ENCODE measurements at regions not wholly inside any gene's neighbourhood (a gene's known extent, or its start where the extent isn't known, plus 50 kb on each side); places are given as distances from the start of the nearest gene placed in this dataset.

DNA sequence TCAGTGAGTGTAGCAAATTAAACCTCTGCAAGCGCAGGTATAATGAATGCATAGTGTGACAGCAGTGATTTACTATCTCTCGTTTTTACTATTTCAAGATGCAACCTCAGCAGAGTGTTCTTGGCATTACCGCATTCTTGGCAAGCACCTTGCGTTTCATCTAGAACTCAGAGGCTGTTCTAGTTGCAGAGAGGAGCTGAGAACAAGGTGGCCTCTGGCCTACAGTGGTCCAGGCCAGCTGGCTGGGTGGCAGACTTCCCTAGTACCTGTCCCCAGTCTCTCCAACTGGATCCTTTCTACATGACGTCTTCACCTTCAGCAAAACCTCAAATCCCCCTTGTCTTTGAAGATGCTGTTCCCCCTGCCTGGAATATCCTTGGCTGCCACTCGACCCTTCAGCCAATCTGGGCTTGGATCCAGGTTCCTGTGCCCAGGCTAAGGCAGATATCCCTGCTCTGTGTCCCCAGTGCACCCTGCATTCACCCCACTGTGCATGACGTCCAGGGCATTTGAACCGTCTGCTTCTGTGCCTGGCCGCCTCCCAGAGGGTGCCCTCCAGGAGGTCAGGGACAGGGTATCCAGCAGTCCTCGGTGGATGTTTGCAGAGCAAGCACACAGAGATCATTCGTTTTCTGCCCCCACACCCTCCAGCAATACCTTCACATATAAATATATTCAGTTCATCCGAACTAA lies 120.4 kb upstream of the CPEB4 start:
- TF ChIP-seq, protein P1, sequence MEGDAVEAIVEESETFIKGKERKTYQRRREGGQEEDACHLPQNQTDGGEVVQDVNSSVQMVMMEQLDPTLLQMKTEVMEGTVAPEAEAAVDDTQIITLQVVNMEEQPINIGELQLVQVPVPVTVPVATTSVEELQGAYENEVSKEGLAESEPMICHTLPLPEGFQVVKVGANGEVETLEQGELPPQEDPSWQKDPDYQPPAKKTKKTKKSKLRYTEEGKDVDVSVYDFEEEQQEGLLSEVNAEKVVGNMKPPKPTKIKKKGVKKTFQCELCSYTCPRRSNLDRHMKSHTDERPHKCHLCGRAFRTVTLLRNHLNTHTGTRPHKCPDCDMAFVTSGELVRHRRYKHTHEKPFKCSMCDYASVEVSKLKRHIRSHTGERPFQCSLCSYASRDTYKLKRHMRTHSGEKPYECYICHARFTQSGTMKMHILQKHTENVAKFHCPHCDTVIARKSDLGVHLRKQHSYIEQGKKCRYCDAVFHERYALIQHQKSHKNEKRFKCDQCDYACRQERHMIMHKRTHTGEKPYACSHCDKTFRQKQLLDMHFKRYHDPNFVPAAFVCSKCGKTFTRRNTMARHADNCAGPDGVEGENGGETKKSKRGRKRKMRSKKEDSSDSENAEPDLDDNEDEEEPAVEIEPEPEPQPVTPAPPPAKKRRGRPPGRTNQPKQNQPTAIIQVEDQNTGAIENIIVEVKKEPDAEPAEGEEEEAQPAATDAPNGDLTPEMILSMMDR (IDR thresholded peaks at IDR 0.05; ENCODE audit: extremely low read depth, insufficient read depth, missing control alignments): no peak
- in situ Hi-C loops (cut with MboI; ENCODE audit: low pct_unique_long_range_greater_than_20kb, low sequenced_read_pairs, unreplicated experiment): no loop called here
- DNase-seq (ENCODE audit: low spot score): no peak

DNA sequence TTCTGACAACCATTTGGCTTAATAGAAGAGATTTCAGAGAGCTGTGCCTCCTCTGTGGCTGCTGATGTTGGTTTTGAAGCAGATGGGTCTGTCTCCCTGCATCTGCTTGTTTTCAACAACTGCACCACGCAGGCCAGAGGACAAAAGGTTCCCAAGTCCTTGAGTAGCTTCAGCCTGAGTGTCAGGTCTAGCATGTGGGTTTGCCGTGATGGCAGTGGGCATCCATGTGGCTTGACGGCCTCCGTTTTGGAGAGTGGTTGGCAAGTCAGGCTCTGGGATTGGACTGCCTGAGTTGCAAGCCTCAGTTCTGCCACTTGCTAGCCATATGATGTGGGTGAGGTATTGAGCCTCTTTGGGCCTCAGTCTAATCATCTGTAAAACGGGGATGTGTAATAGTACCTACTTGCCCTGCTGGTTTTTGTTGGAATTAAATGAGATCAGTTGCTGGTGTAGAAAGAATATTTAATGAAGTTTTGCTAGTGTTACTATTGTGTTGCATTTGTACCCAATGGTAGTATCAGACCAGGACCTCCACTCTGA lies 119.8 kb upstream of the CPEB4 start:
- in situ Hi-C loops (cut with MboI; ENCODE audit: low pct_unique_long_range_greater_than_20kb, low sequenced_read_pairs, unreplicated experiment): no loop called here
- no peak for DNase-seq (ENCODE audit: low spot score)
- TF ChIP-seq, protein P1 (IDR thresholded peaks at IDR 0.05; ENCODE audit: extremely low read depth, insufficient read depth, missing control alignments): no peak

DNA sequence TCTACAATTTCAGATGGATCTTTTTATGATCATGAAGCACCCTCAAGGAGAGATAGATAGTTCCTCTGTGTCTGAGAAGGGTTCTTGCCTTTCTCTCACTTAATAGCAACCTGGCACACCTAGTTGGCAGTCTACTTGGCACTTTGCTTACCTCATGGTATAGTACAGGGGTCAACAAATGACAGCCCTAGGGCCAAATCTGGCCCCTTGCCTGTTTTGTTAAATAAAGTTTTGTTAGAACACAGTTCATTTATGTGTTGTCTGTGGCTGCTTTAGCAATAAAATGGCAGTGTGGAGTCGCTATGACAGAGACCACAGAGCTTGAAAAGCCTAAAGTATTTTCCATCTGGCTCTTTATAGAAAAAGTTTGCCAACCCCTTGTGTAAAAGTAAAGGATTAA lies 119.3 kb upstream of the CPEB4 start:
- in situ Hi-C loops (cut with MboI; ENCODE audit: low pct_unique_long_range_greater_than_20kb, low sequenced_read_pairs, unreplicated experiment): no loop called here
- DNase-seq (ENCODE audit: low spot score): no peak
- TF ChIP-seq, protein P1 (IDR thresholded peaks at IDR 0.05; ENCODE audit: extremely low read depth, insufficient read depth, missing control alignments): no peak

- no peak for DNase-seq (ENCODE audit: low spot score)
- in situ Hi-C loops (cut with MboI; ENCODE audit: low pct_unique_long_range_greater_than_20kb, low sequenced_read_pairs, unreplicated experiment): no loop called here
- TF ChIP-seq, protein P1 (IDR thresholded peaks at IDR 0.05; ENCODE audit: extremely low read depth, insufficient read depth, missing control alignments): no peak
Observed at GRCh38 chr5:173770637-173771036, 117.5 kb upstream of the CPEB4 start.

DNA sequence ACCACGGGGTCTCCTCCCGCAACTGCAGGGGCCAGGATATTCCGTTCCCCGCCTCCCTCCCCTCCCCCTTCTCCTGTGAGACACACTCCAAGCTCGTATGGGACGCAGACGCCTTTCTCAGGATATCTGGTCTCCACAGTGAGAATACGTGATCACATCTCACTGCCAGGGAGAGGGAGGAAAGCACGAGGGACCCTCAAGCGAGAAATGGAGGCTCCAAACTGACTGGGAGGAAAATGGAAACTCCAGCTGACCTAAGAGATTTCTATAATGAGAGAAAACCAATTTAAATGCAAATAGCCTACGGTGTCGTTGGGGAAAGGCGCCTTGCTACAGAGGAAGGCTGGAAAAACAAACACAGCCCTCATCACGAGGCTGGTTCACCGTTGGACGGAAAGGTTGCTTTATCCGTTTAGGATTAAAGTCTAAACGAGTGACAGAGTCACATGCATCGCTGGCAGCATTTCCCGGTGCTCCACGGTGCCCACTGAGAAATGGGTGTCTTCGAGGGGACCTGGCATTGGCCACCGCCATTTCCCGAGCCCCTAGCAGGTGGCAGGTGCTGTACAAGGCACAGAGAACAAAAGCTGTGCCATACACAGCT lies 116.9 kb upstream of the CPEB4 start:
- in situ Hi-C loops (cut with MboI; ENCODE audit: low pct_unique_long_range_greater_than_20kb, low sequenced_read_pairs, unreplicated experiment): no loop called here
- TF ChIP-seq, protein P1 (IDR thresholded peaks at IDR 0.05; ENCODE audit: extremely low read depth, insufficient read depth, missing control alignments): no peak
- DNase-seq (ENCODE audit: low spot score): no peak

GRCh38 chr5:173771725-173772383 lies 116.3 kb upstream of the CPEB4 start:
- DNase-seq (ENCODE audit: low spot score): no peak
- TF ChIP-seq, protein P1 (IDR thresholded peaks at IDR 0.05; ENCODE audit: extremely low read depth, insufficient read depth, missing control alignments): no peak
- in situ Hi-C loops (cut with MboI; ENCODE audit: low pct_unique_long_range_greater_than_20kb, low sequenced_read_pairs, unreplicated experiment): no loop called here
